Activated T-cell treated with anti-CD3 and anti-CD28 coated beads, Interleukin-2, amount 50 U/mL, for 24 hours (primary cell): ENCODE measurements at regions not wholly inside any gene's neighbourhood (a gene's known extent, or its start where the extent isn't known, plus 50 kb on each side); places are given as distances from the start of the nearest gene placed in this dataset.

ENCODE experiments used
- DNase-seq: peaks from one replicate; pipeline ENCODE4 v3.0.0-alpha.2; 2020
- H3K27ac Mint-ChIP-seq: 2 replicates; pipeline ENCODE4 v1.8.0; 2020; ENCODE audit warnings: mild to moderate bottlenecking, mixed read lengths
- H3K27me3 Mint-ChIP-seq: 2 replicates; pipeline ENCODE4 v1.8.0; 2020; ENCODE audit warnings: mixed read lengths
- H3K36me3 Mint-ChIP-seq: 2 replicates; pipeline ENCODE4 v1.8.0; 2020; ENCODE audit warnings: low read depth, mixed read lengths
- H3K4me1 Mint-ChIP-seq: 2 replicates; pipeline ENCODE4 v1.8.0; 2020; ENCODE audit warnings: low read depth, mixed read lengths
- H3K4me3 Mint-ChIP-seq: 2 replicates; pipeline ENCODE4 v1.8.0; 2020; ENCODE audit warnings: mild to moderate bottlenecking, moderate library complexity, mixed read lengths
- H3K9me3 Mint-ChIP-seq: 2 replicates; pipeline ENCODE4 v1.8.0; 2020; ENCODE audit warnings: mixed read lengths

DNA sequence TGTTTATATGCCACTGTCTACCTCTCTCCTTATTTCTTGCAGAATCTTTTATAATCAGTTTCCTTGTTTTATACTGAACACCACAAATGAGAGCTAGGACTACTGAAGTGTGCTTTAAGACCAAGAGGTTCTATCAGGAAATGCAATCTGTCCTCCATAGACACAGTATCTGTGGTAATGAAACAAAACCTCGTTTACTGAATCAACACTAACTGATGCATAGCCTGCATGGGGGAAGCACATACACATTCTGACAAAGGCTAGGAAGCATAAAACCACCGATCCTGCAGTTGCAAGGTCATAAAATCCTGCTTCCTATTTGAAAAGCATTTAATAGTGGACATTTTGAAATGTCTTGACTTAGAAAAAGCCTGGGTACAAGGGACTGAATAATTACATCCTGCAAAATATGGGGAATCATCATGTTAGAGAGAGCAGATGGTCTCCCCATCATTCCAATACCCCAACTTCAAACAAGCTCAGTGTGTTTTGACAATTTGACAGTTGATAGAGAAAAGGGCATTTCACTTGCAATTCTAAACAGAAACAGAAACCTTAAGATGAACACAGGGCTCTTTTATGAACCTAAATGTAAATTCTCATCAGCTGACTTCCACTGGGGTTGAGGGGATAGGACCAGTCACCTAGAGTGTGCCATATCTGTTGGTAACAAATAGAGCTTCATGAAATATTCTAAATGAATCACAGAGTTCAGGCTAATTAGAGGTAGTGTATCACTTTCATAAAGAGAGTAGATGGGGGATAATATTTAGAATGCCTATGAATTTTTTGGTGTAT, 1845.6 kb upstream of the PIK3C3 start:
- Mint-ChIP-seq H3K4me1 (no peaks in the 10 kb centered on the region), H3K36me3 (no peaks in the 10 kb centered on the region), H3K9me3 (peaks cover 20% of the 10 kb centered on the region), H3K27ac (no peak overlapping the region), H3K4me3 (no peak overlapping the region), H3K27me3 (no peaks in the 10 kb centered on the region)
- DNase-seq, result no peak

DNA sequence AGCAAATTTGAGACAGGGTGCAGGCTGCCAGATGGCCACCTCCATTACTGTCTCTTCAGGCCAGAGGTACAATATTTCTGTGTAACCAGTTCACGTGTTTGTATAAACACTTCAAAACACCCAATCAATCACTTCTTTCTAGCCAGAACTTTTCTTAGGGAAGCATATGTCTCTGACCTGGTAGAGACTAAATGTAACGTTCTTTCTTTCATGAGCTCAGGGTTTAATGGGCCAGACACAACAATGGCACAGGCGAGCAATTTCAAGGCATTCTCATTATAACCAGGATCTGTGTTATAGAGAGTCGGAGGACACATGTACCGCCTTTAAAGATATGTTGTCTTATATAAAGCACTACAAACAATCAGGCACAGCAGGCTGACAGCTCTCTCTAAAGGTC, 1846.4 kb upstream of the PIK3C3 start:
- H3K4me3 Mint-ChIP-seq, result no peak overlapping the region
- no peaks in the 10 kb centered on the region for H3K36me3 Mint-ChIP-seq
- H3K27ac Mint-ChIP-seq, result no peak overlapping the region
- DNase-seq, result no peak
- no peaks in the 10 kb centered on the region for H3K4me1 Mint-ChIP-seq
- H3K27me3 Mint-ChIP-seq, result no peaks in the 10 kb centered on the region
- H3K9me3 Mint-ChIP-seq, result peaks cover 26% of the 10 kb centered on the region

DNA sequence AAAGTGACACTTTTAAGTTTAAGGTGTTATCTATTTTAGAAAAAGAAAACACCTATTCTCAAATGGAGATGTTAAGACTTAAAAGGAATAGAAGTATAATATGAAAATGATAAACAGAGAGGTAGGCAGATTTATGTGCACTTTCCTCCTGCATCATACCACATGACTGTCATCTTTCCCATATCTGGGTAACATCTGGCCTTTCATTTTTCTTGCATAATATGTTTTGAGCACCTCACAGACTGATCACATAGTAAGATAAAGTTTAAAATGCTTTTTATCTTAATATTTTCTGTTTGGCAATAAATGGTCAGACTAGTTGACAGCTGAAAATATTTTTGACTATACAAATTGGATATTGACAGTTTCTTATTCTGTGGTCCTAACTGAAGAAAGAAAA, 1852.1 kb upstream of the PIK3C3 start:
- no peaks in the 10 kb centered on the region for H3K36me3 Mint-ChIP-seq
- H3K27ac Mint-ChIP-seq, result no peak overlapping the region
- no peaks in the 10 kb centered on the region for H3K4me1 Mint-ChIP-seq
- H3K9me3 Mint-ChIP-seq, result peaks cover 12% of the 10 kb centered on the region
- no peak overlapping the region for H3K4me3 Mint-ChIP-seq
- no peak for DNase-seq
- no peaks in the 10 kb centered on the region for H3K27me3 Mint-ChIP-seq

DNA sequence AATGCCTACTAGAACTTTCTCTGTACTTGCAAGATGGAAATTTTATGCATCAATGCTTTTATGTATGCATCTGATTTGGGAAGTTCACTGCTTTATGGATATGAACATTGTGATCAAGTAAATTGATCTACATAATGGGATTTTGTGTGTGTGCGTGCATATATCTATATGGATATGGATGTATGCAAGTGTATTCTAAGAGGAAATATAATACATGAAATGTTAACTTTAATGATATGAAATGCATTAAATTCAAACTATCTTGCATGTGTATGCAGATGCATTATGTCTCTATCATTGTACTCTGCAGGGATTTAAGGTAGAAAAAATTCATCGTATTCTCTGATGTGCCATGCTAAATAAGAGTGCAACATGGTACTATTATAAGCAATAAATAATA, 1855.4 kb upstream of the PIK3C3 start:
- Mint-ChIP-seq H3K27ac (no peak overlapping the region), H3K27me3 (no peaks in the 10 kb centered on the region), H3K4me1 (no peaks in the 10 kb centered on the region), H3K4me3 (no peak overlapping the region), H3K9me3 (peaks cover 11% of the 10 kb centered on the region), H3K36me3 (no peaks in the 10 kb centered on the region)
- no peak for DNase-seq

DNA sequence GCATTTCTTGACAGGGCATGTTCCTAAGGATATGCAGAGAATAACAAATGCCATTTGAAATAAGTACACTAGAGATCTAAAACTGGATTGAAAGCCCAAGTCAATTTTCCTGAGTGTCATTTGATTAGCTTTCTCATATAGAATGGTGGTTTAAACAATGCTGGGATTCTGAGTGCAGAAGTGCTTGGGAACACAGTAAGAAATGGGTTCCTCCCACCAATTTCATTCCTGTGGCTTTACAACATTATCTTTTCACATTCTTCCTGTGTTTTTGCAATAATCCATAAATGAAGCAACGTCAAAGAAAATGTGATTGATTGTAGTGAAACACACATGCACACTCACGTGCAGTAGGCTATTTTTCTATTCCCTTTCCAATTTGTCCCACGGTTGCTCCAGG, 1858.4 kb upstream of the PIK3C3 start:
- no peaks in the 10 kb centered on the region for H3K27me3 Mint-ChIP-seq
- H3K9me3 Mint-ChIP-seq, result peaks cover 6% of the 10 kb centered on the region
- H3K4me1 Mint-ChIP-seq, result no peaks in the 10 kb centered on the region
- DNase-seq, result no peak
- H3K36me3 Mint-ChIP-seq, result no peaks in the 10 kb centered on the region
- no peak overlapping the region for H3K27ac Mint-ChIP-seq
- no peak overlapping the region for H3K4me3 Mint-ChIP-seq

DNA sequence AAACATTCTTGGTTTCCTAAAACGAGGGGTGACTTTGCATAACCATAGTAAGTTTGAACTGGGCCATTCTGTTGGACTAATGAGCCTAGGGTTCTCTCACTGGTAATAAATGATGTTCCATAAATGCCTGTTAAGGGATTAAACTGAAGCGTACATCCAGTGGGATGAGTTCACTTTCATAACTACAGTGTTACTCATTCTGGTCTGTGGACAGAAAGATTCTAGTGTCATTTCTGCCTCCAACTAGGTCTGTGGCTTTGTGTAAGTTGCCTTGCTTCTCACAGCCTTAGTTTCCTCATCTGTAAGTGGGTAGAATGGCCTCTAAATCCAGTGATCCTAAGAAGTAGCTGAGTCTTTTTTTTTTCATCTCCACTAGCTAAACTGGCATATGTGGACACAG, 1860.6 kb upstream of the PIK3C3 start:
- Mint-ChIP-seq H3K36me3 (no peaks in the 10 kb centered on the region), H3K9me3 (peaks cover 11% of the 10 kb centered on the region), H3K27me3 (no peaks in the 10 kb centered on the region), H3K27ac (no peak overlapping the region), H3K4me3 (no peak overlapping the region), H3K4me1 (no peaks in the 10 kb centered on the region)
- DNase-seq, result no peak

DNA sequence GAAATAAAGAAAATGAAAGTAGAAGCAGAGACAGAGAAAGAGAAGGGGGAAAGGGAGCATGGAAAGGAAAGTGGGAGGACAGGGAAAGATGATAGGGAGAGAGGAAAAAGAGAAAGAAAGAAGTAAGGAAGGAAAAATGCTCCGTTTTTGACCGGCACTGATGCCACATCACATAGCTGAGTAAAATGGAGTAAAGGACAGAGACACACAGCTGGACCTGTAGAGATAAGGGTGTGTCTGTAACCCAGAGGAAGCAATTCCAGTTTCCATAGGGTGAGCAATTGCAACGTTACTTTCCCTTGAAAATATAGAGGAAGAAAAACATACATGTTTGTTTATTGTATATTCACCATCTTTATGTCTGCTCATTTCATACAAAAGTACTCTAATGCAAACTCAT, 1866.9 kb upstream of the PIK3C3 start:
- Mint-ChIP-seq H3K4me3 (no peak overlapping the region), H3K27me3 (no peaks in the 10 kb centered on the region), H3K27ac (no peak overlapping the region), H3K4me1 (no peaks in the 10 kb centered on the region), H3K36me3 (no peaks in the 10 kb centered on the region), H3K9me3 (peaks cover 19% of the 10 kb centered on the region)
- no peak for DNase-seq

DNA sequence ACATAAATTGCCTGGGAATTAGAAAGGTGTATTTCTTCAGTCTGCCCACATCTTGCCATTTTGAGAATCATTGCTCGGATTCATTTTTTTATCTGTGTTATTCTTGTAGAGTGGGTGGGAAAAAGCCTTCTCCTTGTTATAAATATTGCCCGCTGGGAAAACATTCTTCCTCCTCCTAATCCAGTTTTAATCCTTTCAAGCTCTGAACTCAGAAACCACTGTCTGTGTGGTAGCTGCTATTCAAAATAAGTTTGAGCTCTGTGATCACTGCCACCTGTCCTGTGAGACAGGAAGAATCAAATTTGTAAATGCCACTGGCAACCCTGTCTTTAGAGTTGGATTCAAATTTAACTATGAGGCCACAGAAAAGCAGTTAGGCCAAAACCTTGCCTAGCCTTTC, 1875.2 kb upstream of the PIK3C3 start:
- Mint-ChIP-seq H3K9me3 (peaks cover 8% of the 10 kb centered on the region), H3K4me3 (no peak overlapping the region), H3K27ac (no peak overlapping the region), H3K4me1 (no peaks in the 10 kb centered on the region), H3K36me3 (no peaks in the 10 kb centered on the region), H3K27me3 (no peaks in the 10 kb centered on the region)
- DNase-seq, result no peak

DNA sequence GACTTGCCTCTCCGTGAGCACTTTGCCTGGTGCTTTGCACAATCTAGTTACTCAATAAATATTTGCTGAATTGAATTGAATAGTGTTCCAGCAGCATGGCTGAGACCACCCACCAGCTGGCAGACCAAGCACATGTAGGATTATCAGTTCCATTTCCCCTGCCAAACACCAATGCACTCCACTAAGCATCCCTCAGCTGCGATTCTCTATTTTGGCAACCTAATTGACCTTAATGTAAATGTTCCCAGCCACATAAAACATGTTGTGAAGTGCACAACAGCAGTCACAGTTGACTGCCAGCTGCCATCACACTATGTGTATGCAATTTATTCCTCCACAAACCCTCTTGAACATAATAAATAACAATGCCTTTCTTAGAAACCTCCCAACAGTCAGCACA, 1879.4 kb upstream of the PIK3C3 start:
- H3K4me3 Mint-ChIP-seq, result no peak overlapping the region
- no peak overlapping the region for H3K27ac Mint-ChIP-seq
- no peaks in the 10 kb centered on the region for H3K4me1 Mint-ChIP-seq

DNA sequence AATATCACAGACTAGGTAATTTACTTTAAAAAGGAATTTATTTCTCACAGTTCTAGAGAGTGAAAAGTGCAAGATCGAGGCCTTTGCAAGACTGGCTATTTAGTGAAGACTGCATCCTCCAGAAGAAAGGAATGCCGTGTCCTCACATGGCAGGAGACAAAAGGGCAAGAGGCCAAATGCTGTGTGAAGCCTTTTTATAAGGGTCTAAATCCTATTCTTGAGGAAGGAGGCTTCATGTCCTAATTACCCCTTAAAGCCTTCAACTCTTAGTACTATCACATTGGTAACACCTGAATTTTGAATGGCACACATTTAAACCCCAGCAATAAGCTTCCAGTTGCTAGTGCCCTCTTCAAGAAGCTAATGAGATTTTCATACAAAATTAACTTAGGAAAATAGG, 1882.3 kb upstream of the PIK3C3 start:
- Mint-ChIP-seq H3K27me3 (no peaks in the 10 kb centered on the region), H3K4me3 (no peak overlapping the region), H3K9me3 (peaks cover 19% of the 10 kb centered on the region), H3K4me1 (no peaks in the 10 kb centered on the region), H3K27ac (no peak overlapping the region), H3K36me3 (no peaks in the 10 kb centered on the region)
- no peak for DNase-seq

More for the DNA sequence above, 1879.4 kb upstream of the PIK3C3 start:
- no peaks in the 10 kb centered on the region for H3K27me3 Mint-ChIP-seq
- H3K9me3 Mint-ChIP-seq, result peaks cover 15% of the 10 kb centered on the region
- no peaks in the 10 kb centered on the region for H3K36me3 Mint-ChIP-seq
- DNase-seq, result no peak

DNA sequence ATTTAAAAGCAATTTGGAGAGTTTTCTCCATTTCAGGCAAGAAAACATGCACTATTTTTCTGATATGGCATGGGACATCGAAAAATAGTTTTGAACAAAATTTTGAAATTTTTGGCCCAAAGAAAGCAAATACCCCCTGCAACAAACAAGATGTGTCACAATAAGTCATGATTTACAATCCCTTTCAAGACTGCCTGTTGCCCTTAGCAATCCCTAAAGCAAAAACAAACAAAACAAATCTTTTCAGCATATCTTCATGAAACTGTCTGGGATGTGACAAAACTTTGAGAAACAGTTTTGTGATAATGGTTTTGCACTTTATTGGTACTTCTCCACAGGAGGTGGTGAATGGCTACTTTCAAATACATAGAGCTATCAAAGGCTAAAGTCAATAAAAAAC, 1888.7 kb upstream of the PIK3C3 start:
- H3K36me3 Mint-ChIP-seq, result no peaks in the 10 kb centered on the region

DNA sequence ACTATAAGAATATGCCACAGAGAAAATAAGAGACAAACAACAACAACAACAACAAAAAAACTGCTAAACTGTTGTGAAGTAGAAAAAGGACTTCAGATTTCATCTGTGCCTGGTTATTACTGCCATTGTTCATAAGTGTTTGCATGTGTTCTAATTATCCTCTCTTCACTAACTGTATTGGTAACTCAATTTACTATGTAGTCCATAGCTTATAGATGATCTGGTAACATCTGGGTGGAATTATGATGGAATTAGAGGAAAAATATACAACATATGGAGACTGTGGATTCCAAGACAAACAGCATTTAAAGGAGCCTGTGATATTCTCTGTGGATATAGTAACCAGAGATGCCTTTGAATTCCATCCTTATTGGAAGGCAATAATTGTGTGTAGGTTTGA, 1891.5 kb upstream of the PIK3C3 start:
- H3K9me3 Mint-ChIP-seq, result peaks cover 10% of the 10 kb centered on the region
- no peaks in the 10 kb centered on the region for H3K27me3 Mint-ChIP-seq
- no peaks in the 10 kb centered on the region for H3K36me3 Mint-ChIP-seq
- DNase-seq, result no peak
- H3K4me1 Mint-ChIP-seq, result no peaks in the 10 kb centered on the region
- H3K4me3 Mint-ChIP-seq, result no peak overlapping the region
- no peak overlapping the region for H3K27ac Mint-ChIP-seq

More for the DNA sequence above, 1888.7 kb upstream of the PIK3C3 start:
- Mint-ChIP-seq H3K4me3 (no peak overlapping the region), H3K9me3 (peaks cover 13% of the 10 kb centered on the region), H3K27ac (no peak overlapping the region), H3K27me3 (no peaks in the 10 kb centered on the region), H3K4me1 (no peaks in the 10 kb centered on the region)
- DNase-seq, result no peak

DNA sequence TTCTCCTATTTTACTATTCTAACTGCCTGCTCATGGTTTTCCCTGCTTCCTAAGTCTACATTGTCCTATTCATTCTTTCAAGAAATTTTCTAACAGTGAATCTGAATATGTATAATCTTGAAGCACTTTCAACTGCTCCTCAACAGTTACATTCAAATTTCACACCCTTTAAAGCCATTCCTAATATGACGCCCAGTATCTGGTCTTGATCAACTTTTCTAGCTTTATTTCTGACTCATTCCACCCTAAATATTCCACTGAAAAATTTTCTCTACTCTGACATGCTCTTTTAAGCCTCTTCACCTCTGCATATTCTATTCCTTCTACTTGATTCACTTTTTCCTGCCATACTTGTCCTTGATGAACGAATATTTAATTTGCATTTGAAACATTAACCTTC, 1893.9 kb upstream of the PIK3C3 start:
- H3K4me1 Mint-ChIP-seq, result no peaks in the 10 kb centered on the region
- H3K4me3 Mint-ChIP-seq, result no peak overlapping the region
- H3K9me3 Mint-ChIP-seq, result peaks cover 17% of the 10 kb centered on the region
- no peaks in the 10 kb centered on the region for H3K27me3 Mint-ChIP-seq
- DNase-seq, result no peak
- no peak overlapping the region for H3K27ac Mint-ChIP-seq
- no peaks in the 10 kb centered on the region for H3K36me3 Mint-ChIP-seq

DNA sequence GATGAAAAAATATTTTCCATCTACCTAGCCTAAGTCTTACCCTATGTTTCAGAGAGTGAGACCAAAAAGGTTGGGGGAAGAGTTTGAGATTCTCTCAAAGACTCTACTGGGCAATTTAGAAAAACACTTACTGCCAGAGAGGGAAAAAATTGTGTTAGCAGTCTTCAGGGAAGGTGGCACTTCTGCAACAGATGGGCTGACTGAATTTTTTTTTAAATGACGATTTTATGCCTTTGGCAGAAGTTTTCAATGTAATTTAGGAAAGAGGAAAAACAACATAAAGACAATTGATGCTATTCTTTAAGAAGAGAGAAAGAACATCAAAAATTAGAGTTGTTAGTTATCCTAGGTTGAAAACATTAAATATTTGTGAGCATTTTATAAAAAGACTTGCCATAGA, 1894.5 kb upstream of the PIK3C3 start:
- Mint-ChIP-seq H3K27ac (no peak overlapping the region), H3K4me1 (no peaks in the 10 kb centered on the region), H3K36me3 (no peaks in the 10 kb centered on the region)

DNA sequence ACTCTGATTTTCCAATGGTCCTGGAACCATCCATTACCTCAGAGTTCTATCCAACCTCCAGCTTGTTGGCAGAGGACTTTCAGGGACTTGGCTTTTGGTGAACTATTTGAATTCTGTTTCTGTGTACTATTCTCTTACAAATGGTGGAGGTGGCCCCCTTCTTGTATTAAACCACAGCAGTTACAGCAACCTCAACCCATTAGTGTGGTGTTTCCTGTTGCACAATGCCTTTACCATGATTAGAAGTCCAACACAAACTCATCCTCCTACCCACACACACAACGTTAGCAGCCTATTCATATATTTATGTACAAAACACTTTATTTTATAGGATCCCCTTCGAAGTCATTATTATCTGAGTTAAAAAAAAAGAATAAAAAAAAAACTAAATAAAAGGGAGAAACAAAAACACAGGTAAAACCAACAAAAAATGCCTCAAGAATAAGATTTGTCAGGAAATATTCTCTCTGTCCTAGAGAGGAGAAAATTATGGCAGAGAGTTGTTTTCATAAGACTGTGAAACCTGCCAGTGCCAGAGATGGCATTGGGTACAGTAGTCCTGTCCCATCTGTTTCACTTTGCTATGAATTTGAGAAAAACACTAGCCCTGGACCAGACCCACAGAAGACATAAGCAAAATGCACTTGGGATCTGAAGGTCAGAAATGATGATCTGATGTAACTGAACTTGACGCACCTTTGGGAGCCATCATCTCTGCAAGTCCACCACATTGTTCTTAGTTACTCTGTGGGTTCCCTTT, 1896.0 kb upstream of the PIK3C3 start:
- H3K9me3 Mint-ChIP-seq, result peaks cover 12% of the 10 kb centered on the region
- H3K27ac Mint-ChIP-seq, result no peak overlapping the region
- no peaks in the 10 kb centered on the region for H3K36me3 Mint-ChIP-seq
- H3K4me3 Mint-ChIP-seq, result no peak overlapping the region
- H3K27me3 Mint-ChIP-seq, result no peaks in the 10 kb centered on the region
- DNase-seq, result no peak
- H3K4me1 Mint-ChIP-seq, result no peaks in the 10 kb centered on the region

More for the DNA sequence above, 1894.5 kb upstream of the PIK3C3 start:
- Mint-ChIP-seq H3K4me3 (no peak overlapping the region), H3K9me3 (peaks cover 17% of the 10 kb centered on the region), H3K27me3 (no peaks in the 10 kb centered on the region)
- no peak for DNase-seq
